HUDEP-2 (cell line): ENCODE measurements at regions not wholly inside any gene's neighbourhood (a gene's known extent, or its start where the extent isn't known, plus 50 kb on each side); places are given as distances from the start of the nearest gene placed in this dataset.
"Not testable (repeated sequence)": the region's sequence is repeated elsewhere in the genome, so short reads cannot be mapped to it uniquely, and the experiment has no call there.

Experiments used
- DNase-seq, 76 experiments: peaks; one replicate each; lab custom pipeline; 2025; ENCODE audit not compliant: unreplicated experiment in 76 of 76; lab: John Stamatoyannopoulos, UW

DNA sequence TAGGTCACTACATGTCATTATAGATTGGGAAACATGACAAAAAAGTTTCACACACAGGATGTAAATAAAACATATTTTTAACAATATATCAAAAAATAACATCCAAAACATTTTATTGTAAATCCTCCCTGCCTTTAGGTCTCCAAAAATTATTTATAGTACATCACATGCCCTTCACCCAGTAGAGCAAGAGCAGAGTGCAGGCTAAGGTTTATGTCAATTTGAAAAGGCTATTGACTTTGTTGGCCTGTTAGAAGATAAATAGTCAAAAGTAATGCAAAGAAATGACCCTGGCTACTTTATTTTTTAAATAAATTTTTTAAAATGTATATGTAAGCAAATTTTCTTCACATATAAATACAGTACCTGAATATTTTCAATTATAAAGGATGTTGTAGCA is 983.7 kb downstream of the RAB28 start:
- DNase-seq, result no peak

DNA sequence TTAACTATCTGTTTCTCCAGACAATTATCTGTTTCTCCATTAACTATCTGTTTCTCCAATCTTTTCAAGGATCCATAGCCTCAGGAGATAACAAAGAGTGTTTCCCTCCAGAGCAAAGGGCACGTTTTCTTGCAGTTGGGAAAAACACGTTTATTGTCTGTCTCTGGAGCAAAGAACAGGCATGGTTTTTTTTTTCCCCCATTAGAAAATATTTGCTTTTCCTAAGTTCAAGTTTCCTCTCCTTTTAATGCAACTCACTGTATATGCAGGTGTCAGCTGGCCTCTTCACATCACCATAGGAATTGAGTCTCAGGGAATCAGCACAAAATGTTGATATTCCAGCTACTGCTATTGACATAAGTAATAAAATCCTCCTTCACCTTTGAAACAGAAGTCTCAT is 984.4 kb downstream of the RAB28 start:
- no peak for DNase-seq

DNA sequence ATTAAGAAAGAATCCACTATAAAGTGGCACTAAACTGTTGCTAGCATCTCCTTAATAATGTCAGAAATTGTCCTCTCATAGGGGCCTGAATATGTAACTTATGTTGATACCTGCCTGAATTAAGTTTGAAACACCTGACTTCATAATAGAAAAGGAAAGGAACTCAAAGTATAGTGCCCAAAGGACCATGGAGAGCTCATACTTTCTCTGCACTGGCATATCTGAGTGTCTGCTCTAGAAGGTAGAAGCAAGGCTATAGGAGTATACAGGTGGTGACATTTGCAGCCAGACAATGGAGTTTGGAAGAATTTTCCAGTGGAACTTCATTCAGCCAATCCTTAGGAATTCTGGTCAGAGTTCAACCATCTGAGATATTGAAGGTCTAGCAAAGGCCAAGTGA is 988.9 kb downstream of the RAB28 start:
- DNase-seq, result no peak

DNA sequence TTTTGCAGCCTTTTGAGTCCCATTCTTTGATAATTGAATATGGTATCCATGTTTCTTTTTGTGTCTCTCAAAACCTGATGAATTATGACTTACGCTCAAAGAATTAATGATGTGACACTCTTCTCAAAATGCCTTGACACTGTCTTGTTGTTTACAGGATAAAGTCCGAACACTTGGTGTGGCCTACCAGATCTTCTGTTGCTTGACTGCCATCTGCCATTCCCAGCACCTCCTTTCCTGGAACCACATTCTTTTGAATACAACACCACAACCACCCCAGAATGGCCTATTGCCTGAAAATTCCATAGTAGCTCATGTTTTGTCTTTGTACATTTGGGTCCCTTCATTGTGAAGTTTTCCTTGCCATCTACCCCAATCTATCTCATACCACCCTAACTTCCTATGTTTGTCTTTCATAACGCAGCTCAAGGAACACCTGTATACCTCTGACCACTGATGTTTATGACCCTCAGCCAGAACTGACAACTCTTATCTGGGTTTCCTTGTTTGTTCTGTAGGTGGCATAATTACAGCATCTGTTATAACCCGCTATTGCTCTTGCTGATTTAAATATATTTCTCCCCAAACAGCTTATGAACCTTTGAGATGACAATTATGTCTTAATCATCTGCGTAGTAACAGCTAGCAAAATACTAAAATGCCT is 991.3 kb downstream of the RAB28 start:
- DNase-seq, result no peak

DNA sequence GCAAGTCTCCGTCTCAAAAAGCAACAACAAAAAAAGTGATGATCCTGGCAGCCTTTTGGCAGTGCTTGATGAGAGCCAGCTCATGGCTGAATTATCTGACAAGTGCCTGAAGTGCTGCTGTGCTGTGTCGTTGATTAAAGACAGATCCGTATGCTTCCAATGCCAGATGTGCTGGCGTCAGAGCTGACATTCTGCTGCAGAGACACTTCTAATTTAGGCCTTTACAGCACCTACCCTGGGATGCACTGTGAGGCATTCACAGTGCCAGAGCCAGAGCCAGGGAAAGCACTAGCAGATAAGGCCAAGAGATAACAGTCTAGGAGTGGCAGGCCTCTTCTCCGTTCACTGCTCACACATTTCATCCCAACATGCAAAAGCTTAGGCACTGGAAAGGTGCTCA is 995.5 kb downstream of the RAB28 start:
- DNase-seq, result peak in 1 of 76 experiments; percentile 0

DNA sequence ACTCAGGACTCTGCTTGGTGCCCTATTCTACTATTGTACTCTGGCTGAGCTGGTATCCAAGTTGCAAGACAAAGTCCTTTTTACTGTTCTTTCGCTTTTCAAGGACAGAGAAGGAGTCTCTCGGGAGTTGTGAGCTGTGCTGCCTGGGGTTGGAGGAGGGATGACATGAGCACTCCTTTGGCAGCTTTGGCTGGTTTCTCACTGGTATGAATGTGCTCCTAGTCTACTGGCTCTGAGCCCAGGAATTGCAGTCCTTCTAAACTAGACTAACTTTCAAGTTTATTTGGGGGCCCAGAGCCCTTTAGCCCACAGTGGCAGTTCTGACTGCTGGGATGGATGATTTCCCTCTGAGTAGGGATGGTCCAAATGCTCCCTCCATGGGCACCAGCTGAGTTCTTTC is 997.1 kb downstream of the RAB28 start:
- DNase-seq, result no peak

DNA sequence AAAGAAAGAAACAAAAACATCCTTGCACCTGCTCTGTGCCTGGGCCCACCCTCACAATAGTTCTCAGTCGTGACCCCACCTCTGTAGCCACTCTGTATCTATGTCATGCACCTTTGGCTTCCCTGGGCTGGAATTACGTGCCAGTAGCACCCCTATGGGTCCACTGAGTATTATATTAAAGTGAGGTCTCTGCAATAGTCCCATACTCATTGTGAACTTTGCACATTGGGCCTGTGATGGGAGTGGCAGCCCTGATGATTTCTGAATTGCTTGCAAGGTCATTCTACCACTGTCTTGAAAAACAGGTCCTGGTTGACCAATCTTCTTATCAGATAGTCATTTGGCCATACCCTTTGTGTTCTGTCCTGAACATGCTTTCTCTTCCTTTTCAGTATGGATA is 1012.1 kb downstream of the RAB28 start:
- no peak for DNase-seq

DNA sequence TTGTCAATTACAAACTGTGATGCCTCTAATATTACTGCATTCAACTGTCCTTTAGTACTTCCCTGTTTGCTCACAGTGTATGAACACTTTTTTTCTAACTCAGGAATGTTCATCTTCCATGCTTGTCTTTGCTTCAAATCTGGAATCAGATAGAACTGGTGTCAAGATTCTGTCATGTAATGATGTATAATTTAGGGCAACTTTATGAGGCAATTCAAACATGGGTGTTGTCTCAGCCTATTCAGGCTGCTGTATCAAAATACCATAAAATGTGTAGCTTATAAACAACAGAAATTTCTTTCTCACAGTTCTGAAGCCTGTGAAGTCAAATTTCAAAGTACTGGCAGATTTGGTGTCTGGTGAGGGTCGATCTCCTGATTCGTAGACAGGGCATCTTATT is 1012.9 kb downstream of the RAB28 start:
- no peak for DNase-seq

DNA sequence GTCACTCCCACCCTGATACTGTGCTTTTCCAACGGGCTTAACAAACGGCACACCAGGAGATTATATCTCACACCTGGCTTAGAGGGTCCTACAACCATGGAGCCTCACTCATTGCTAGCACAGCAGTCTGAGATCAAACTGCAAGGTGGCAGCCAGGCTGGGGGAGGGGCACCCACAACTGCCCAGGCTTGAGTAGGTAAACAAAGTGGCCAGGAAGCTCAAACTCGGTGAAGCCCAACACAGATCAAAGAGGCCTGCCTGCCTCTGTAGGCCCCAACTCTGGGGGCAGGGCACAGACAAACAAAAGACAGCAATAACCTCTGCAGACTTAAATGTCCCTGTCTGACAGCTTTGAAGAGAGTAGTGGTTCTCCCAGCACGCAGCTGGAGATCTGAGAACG is 1022.6 kb downstream of the RAB28 start:
- not testable (repeated sequence) for DNase-seq

DNA sequence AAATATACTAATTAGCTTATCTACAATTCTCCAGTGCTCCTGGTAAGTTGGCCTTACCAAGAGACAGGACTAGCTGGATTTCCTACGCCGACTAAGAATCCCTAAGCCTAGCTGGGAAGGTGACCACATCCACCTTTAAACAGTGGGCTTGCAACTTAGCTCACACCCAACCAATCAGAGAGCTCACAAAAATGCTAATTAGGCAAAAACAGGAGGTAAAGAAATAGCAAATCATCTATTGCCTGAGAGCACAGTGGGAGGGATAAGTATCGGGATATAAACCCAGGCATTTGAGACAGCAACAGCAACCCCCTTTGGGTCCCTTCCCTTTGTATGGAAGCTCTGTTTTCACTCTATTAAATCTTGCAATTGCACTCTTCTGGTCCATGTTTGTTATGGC is 1025.0 kb downstream of the RAB28 start:
- DNase-seq, result no peak

DNA sequence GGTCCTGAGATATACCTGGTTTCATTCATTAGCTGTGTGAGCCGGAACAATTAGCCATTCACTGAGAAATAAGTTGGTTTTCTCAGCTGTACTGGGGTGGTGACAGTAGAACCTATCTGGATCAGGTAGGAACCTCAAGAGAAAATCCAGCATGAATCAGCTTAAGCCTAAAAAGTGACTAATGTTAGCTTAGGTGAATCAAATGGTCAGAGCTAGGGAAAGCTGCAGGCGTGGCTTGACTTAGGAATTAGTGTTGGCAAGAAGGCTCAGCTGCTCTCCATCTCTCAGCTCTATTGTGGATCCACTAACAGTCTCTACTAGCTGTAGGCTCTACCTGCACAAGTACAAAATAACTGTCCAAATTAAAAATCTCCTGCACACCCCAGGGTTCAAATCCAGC is 1025.5 kb downstream of the RAB28 start:
- DNase-seq, result no peak

DNA sequence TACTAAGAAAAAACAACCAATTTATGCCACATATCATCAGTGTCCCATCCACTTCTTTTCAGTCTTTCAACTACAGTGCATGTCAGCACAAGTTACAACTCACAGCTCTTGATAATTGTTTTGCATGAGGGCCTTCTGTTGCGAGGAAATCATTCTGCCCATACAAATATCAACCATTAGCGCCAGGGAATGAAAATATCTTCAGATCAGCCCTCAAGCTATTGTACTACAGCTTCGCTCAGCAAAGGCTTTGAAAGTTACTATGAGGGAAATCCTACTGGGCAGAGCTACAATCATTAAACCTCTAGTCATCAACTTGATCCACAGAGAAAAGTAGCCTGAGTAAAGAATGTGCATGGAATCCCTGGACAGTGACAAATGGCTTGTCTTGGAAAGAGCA is 1023.6 kb upstream of the HS3ST1 start:
- DNase-seq, result no peak

DNA sequence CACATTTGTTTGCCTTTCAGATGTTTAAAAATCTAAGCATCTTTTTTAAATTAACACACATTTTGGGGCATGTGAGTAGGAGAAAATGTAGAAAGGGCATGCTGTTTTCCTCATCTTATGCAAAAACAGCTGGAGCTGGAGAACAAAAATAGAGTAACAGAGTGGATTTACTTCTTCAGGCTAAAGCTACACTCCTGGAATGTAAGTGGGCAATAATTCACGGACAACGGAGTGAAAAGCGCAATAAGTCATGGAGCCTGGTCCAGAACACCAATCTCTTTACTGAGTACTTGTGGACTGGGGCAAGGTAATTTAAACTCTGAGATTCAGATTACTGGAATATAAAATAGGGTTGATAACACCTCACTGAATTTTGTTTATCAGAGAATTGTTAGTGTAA is 1018.8 kb upstream of the HS3ST1 start:
- DNase-seq, result no peak

DNA sequence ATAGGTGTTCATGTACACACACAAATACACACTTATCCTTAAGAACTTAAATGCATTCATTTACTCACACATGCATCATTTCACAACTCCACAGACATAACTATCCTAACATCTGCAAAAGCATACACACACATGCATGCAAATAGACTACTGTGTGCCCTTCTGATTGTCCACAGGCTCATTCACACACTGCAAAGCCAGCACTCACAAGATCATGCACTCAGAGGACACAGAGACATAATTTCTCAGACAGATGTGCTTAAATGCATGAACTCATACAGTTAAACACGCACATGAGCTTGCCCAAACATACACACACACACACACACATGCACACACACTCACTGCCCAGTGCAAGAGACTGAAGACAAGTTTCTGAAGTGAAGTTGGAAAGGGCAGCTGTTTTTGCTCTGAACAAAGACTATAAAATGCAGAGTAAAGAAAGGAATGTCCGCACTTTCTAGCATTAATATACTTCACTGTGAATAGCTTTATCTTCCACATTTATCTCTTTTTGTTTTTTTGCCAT is 1018.0 kb upstream of the HS3ST1 start:
- DNase-seq, result no peak

DNA sequence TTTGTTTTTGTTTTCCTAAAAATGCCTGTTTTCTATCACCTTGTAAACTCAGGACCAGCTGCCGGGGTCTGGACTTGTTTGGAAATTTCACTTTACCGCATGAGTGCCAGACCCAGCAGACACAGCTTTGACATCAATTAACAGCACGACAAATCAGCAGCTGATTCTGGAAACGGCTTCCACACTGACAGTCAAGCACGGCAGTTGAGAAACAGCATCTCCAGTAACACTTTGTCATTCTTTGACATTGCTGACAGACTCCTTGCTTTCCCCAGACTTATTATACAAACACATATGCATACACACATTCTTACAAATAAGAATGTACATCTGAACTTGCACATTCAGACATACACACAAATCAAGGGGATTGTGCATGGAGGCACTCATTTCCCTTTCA is 1017.6 kb upstream of the HS3ST1 start:
- no peak for DNase-seq

DNA sequence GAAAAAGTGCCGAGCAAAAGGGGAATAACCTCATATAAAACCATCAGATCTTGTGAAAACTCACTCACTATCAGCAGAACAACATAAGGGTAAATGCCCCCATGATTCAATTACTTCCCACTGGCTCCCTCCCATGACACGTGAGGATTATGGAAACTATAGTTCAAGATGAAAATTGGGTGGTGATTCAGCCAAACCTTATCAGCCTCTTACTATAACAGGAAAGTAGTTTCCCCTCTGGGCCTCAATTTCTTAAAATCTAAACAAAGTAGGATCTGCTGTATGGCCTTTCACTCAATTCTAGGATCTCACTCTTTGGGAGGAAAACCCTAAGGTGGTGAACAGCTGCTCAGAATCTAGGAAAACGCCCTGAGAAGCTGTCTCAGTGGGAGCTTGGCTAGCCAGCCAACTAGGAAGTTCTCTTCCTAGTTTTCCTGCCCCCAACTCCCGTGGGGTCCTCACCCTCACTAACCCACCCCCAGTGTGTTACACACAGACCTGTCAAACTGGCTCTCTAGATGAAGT is 1017.1 kb upstream of the HS3ST1 start:
- no peak for DNase-seq

DNA sequence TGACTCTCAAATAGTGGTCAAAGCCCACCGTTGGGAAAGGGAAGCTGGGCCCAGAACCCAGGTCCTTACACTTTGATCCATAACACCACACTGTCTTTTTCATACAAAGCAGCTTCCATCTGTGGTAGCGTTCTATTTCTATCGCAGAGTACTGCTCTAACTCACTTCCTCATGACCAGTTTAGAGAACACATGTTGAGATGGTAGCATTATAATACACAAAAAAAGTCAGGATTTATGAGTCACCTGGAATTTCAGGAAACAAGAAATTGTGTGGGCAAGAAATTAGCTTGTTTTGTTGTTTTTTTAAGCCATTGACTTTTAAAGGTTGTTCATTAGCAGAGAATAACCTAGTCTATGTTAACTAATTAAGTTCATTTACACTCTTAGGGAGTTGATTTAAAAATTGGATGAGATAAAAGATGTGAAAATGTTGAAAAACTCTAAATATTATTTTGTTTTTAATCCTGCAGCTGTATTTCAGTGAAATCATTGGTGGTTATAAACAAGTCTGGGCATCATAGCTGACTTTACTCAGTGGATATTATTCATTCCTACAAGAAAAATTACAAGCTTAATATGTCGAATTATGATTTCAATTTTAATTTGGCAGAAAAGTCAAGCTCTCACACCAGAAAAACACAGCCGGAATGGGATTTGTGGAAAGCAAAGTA is 1011.1 kb upstream of the HS3ST1 start:
- DNase-seq, result no peak

DNA sequence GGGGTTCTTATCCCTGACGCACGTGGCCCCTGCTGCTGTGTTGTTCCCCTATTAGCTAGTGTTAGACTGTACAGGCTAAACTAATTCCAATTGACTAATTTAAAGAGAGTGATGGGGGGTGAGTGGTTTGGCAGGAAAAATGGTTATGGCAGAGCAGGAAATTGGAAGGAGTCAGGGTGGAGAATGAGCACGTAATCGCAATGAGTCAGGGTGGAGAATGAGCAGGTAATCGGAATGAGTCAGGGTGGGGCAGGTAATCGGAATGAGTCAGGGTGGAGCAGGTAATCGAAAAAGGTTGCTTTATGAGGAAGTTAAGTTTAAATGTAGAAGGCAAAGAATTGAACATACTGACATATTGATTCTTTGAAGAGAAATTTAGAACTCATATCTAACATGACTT is 1002.6 kb upstream of the HS3ST1 start:
- not testable (repeated sequence) for DNase-seq

DNA sequence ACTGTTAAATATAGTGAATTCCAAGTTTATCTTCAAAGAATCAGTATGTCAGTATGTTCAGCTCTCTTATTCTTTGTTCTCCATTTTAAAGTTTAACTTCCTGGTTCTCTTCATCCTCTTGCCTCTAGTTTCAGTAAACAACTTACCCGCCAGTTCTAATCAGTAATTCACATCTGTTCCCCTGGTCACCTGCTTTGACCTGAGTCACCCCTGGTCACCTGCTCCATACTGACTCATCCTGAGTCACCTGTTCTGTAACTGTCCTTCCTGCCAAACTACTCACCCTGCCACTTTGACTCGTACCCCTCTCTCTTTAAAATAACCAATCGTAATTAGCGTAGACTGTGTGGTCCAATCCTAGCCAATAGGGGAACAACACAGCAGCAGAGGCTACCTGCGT is 992.7 kb upstream of the HS3ST1 start:
- DNase-seq, result no peak

DNA sequence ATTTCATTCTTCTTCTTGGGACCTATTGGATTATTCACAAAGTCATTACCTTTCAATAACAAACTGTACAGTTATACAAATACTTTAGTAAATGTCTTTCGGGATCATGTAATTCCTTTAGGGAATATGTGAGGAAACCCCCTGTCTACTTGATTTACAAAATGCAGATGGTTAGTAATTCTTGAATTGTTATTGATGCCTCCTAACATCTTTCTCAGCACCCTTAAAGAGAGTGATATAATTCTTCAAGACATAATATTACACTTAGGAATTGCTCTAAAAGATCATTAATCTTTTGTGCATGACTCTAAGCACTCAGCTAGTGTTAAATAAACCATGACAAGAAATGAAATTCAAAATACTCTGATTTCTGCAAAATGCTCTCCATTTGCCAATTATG is 988.1 kb upstream of the HS3ST1 start:
- no peak for DNase-seq

DNA sequence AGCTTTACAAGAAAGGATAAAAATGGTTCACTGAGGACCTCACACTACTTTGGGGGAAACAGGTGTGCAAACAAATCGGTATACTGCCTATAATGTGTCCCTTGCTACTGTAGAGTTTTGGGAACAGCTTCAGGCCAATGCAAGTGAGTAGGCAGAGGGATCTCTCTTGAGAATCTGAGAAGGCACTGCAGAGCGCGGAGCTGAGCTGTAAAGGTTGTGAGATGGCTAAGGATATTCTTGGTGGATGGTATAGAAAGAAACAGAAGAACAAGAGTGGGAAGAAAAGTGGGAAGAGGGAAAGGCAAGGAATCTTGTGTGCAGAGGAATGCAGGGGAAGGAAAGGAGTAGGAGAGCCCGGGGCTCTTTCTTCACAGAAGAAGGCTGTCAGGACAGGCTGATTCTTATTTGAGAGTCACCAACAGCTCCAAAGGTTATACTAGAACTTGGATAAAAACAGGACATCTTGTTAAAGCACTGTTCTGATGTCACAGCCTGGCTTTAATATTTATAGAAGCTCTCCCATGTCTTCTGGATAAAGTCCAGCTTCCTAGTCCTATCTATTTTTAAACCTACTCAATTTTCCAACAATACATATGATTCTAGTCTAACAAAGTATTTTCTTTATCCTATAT is 985.6 kb upstream of the HS3ST1 start:
- DNase-seq, result no peak

DNA sequence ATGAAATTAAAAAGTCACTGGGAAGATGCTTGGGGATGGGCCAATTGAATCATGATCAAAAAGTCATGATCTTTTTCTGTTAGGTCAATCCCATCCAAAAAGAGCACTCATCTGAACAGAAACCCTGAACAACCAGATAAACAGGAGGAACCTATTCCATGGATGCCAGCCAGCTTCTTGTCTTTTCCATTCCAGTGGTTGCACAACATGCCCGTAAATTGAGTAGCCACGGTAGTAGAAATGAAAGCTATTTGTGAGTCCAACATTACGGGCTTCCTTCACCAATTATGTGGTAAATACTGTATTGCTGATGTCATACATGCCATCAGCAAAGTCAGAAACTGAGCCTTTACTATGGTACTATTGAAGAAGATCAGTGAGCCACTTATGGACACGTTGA is 982.4 kb upstream of the HS3ST1 start:
- DNase-seq, result no peak
